DOHH2 (cell line): ENCODE measurements at regions not wholly inside any gene's neighbourhood (a gene's known extent, or its start where the extent isn't known, plus 50 kb on each side); places are given as distances from the start of the nearest gene placed in this dataset.

ENCODE experiments used
- H3F3A ChIP-seq: fragments of 200-600 bp; sonication (generic), shearing (Covaris generic); 2 replicates; pipeline ENCODE4 v1.6.0; 2016; ENCODE audit warnings: antibody characterized with exemption, mild to moderate bottlenecking; ENCODE audit not compliant: control insufficient read depth, insufficient read depth
- H3K27ac ChIP-seq: fragments of 200-600 bp; sonication (generic); 2 replicates; pipeline ENCODE4 v1.5.1; 2014; ENCODE audit warnings: low read depth, mild to moderate bottlenecking, low read length, moderate library complexity
- H3K27me3 ChIP-seq: fragments of 200-600 bp; sonication (generic); 2 replicates; pipeline ENCODE4 v1.6.1; 2014; ENCODE audit warnings: mild to moderate bottlenecking, low read length, mixed read lengths; ENCODE audit not compliant: control insufficient read depth
- H3K36me3 ChIP-seq: fragments of 200-600 bp; sonication (generic); 2 replicates; pipeline ENCODE4 v1.6.1; 2014; ENCODE audit warnings: mild to moderate bottlenecking, low read length, moderate library complexity, mixed read lengths; ENCODE audit not compliant: control insufficient read depth
- H3K4me1 ChIP-seq: fragments of 200-600 bp; sonication (generic); 2 replicates; pipeline ENCODE4 v1.6.1; 2014; ENCODE audit warnings: mild to moderate bottlenecking, low read length, mixed read lengths; ENCODE audit not compliant: control insufficient read depth
- H3K4me2 ChIP-seq: fragments of 200-600 bp; sonication (generic); 2 replicates; pipeline ENCODE4 v1.6.0; 2014; ENCODE audit warnings: mild to moderate bottlenecking, low read length, moderate library complexity
- H3K4me3 ChIP-seq: fragments of 200-600 bp; sonication (generic); 2 replicates; pipeline ENCODE4 v1.5.1; 2014; ENCODE audit warnings: mild to moderate bottlenecking, low read length, mixed read lengths
- H3K79me2 ChIP-seq: fragments of 200-600 bp; sonication (generic); 2 replicates; pipeline ENCODE4 v1.6.1; 2014; ENCODE audit warnings: mild to moderate bottlenecking, low read length, mixed read lengths; ENCODE audit not compliant: control insufficient read depth
- H3K9me2 ChIP-seq: fragments of 200-600 bp; sonication (generic); replicated peaks from 2 replicates; pipeline ENCODE4 v1.6.1; 2014; ENCODE audit warnings: mild to moderate bottlenecking, low read length, mixed read lengths; ENCODE audit not compliant: control insufficient read depth
- H3K9me3 ChIP-seq: fragments of 200-600 bp; sonication (generic); 2 replicates; pipeline ENCODE4 v1.6.1; 2014; ENCODE audit warnings: antibody characterized with exemption, low read length, mixed read lengths; ENCODE audit not compliant: control insufficient read depth, insufficient read depth
- H4K20me1 ChIP-seq: fragments of 200-600 bp; sonication (generic); 2 replicates; pipeline ENCODE4 v1.6.0; 2014; ENCODE audit warnings: low read depth, mild to moderate bottlenecking, antibody characterized with exemption, low read length, moderate library complexity; ENCODE audit not compliant: control insufficient read depth, insufficient read depth
- CTCF ChIP-seq: fragments of 200-600 bp; sonication (generic); IDR thresholded peaks from one replicate; pipeline ENCODE4 v1.5.1; 2014; ENCODE audit warnings: antibody characterized with exemption, mild to moderate bottlenecking, low read depth, low read length; ENCODE audit not compliant: poor library complexity, severe bottlenecking
- EZH2phosphoT487 ChIP-seq: fragments of 200-600 bp; sonication (generic); IDR thresholded peaks from 2 replicates; pipeline ENCODE4 v1.6.1; 2017; ENCODE audit warnings: borderline replicate concordance, mild to moderate bottlenecking, antibody characterized with exemption, low read length, moderate library complexity, mixed read lengths

GRCh38 chr17:69997332-69997731, 77.7 kb upstream of the KCNJ16 start:
- no peaks in the 10 kb centered on the region for H3F3A ChIP-seq
- no peak for TF ChIP-seq EZH2phosphoT487
- no peaks in the 10 kb centered on the region for H3K79me2 ChIP-seq
- no peaks in the 10 kb centered on the region for H4K20me1 ChIP-seq
- no peaks in the 10 kb centered on the region for H3K36me3 ChIP-seq
- no peaks in the 10 kb centered on the region for H3K9me3 ChIP-seq
- no peaks in the 10 kb centered on the region for H3K9me2 ChIP-seq
- H3K4me1 ChIP-seq, result no peaks in the 10 kb centered on the region
- no peaks in the 10 kb centered on the region for H3K27me3 ChIP-seq
- H3K4me3 ChIP-seq, result no peak overlapping the region
- no peak overlapping the region for H3K27ac ChIP-seq
- H3K4me2 ChIP-seq, result no peak overlapping the region

GRCh38 chr17:69999253-69999652, 75.8 kb upstream of the KCNJ16 start:
- no peak overlapping the region for H3K27ac ChIP-seq
- no peaks in the 10 kb centered on the region for H3K9me3 ChIP-seq
- no peaks in the 10 kb centered on the region for H3K36me3 ChIP-seq
- H3K79me2 ChIP-seq, result no peaks in the 10 kb centered on the region
- no peak overlapping the region for H3K4me2 ChIP-seq
- no peak overlapping the region for H3K4me3 ChIP-seq
- no peaks in the 10 kb centered on the region for H3K9me2 ChIP-seq
- TF ChIP-seq EZH2phosphoT487 (no peak), CTCF (no peak)
- no peaks in the 10 kb centered on the region for H4K20me1 ChIP-seq
- H3K4me1 ChIP-seq, result no peaks in the 10 kb centered on the region
- no peaks in the 10 kb centered on the region for H3K27me3 ChIP-seq
- H3F3A ChIP-seq, result no peaks in the 10 kb centered on the region

GRCh38 chr17:70006159-70006558, 68.9 kb upstream of the KCNJ16 start:
- no peak overlapping the region for H3K27ac ChIP-seq
- no peaks in the 10 kb centered on the region for H3K9me2 ChIP-seq
- TF ChIP-seq EZH2phosphoT487 (no peak), CTCF (no peak)

GRCh38 chr17:70011750-70012149, 63.3 kb upstream of the KCNJ16 start:
- Histone ChIP-seq H3K4me2 (no peak overlapping the region), H3K9me3 (no peaks in the 10 kb centered on the region)
- TF ChIP-seq CTCF, result no peak
- TF ChIP-seq EZH2phosphoT487, result no peak

More at GRCh38 chr17:70006159-70006558, 68.9 kb upstream of the KCNJ16 start:
- H3K4me1 ChIP-seq, result no peaks in the 10 kb centered on the region
- H3K36me3 ChIP-seq, result no peaks in the 10 kb centered on the region
- H3K79me2 ChIP-seq, result no peaks in the 10 kb centered on the region
- no peak overlapping the region for H3K4me3 ChIP-seq
- no peaks in the 10 kb centered on the region for H3K27me3 ChIP-seq
- no peaks in the 10 kb centered on the region for H3F3A ChIP-seq
- no peaks in the 10 kb centered on the region for H3K9me3 ChIP-seq
- H4K20me1 ChIP-seq, result no peaks in the 10 kb centered on the region
- H3K4me2 ChIP-seq, result no peak overlapping the region

More at GRCh38 chr17:70011750-70012149, 63.3 kb upstream of the KCNJ16 start:
- Histone ChIP-seq H3K36me3 (no peaks in the 10 kb centered on the region), H3K4me1 (no peaks in the 10 kb centered on the region), H3K79me2 (no peaks in the 10 kb centered on the region), H3K9me2 (no peaks in the 10 kb centered on the region), H3K4me3 (no peak overlapping the region), H3K27me3 (no peaks in the 10 kb centered on the region), H4K20me1 (no peaks in the 10 kb centered on the region), H3K27ac (no peak overlapping the region), H3F3A (no peaks in the 10 kb centered on the region)
